H1 (cell line): ENCODE measurements at regions not wholly inside any gene's neighbourhood (a gene's known extent, or its start where the extent isn't known, plus 50 kb on each side); places are given as distances from the start of the nearest gene placed in this dataset.

ENCODE experiments used
- CTCF ChIA-PET: fragments of 300-600 bp; sonication (Branson Sonifier 250); formaldehyde crosslinking; loops from one replicate; lab custom pipeline; 2021; ENCODE audit not compliant: partially characterized antibody; lab: Charles Lee
- POLR2A ChIA-PET: fragments of 300-600 bp; sonication (Branson Sonifier 250); formaldehyde crosslinking; loops from one replicate; lab custom pipeline; 2021; ENCODE audit warnings: inconsistent platforms; ENCODE audit not compliant: partially characterized antibody; lab: Charles Lee
- DNase-seq, 2 experiments: peaks; one replicate each; pipeline versions ENCODE4 v3.0.0 to v3.0.0-alpha.2; 2010 to 2022; ENCODE audit warnings: low spot score in 2 of 2, low read depth in 1 of 2, mixed read lengths in 1 of 2
- FAIRE-seq: peaks from 2 replicates; lab custom pipeline; 2011; peaks lifted over from hg19 to GRCh38; lab: Jason Lieb, UNC
- H2AFZ ChIP-seq: 2 replicates; pipeline ENCODE4 v1.8.1; 2012; ENCODE audit warnings: low read length, inconsistent platforms
- H2AK5ac ChIP-seq: 2 replicates; pipeline ENCODE4 v1.6.1; 2013; ENCODE audit warnings: low read depth, low read length
- H2BK120ac ChIP-seq: replicated peaks from 2 replicates; pipeline ENCODE3; 2013; ENCODE audit warnings: low read depth, low read length, inconsistent platforms
- H2BK12ac ChIP-seq: 2 replicates; pipeline ENCODE4 v1.6.1; 2013; ENCODE audit warnings: low read depth, low read length
- H2BK15ac ChIP-seq: 2 replicates; pipeline ENCODE4 v1.6.1; 2013; ENCODE audit warnings: low read length
- H2BK20ac ChIP-seq: 2 replicates; pipeline ENCODE4 v1.6.1; 2013; ENCODE audit warnings: low read length
- H2BK5ac ChIP-seq: 2 replicates; pipeline ENCODE4 v1.6.1; 2013; ENCODE audit warnings: low read depth, low read length
- H3K14ac ChIP-seq: 2 replicates; pipeline ENCODE4 v1.6.1; 2013; ENCODE audit warnings: inconsistent platforms; ENCODE audit not compliant: insufficient read length
- H3K18ac ChIP-seq: 2 replicates; pipeline ENCODE4 v1.6.1; 2013; ENCODE audit warnings: low read length; ENCODE audit errors: extremely low read depth
- H3K23ac ChIP-seq: 2 replicates; pipeline ENCODE4 v1.6.1; 2013; ENCODE audit warnings: inconsistent platforms; ENCODE audit not compliant: insufficient read length
- H3K23me2 ChIP-seq: 2 replicates; pipeline ENCODE4 v1.6.1; 2013; ENCODE audit warnings: low read depth, low read length
- H3K27ac ChIP-seq: 2 replicates; pipeline ENCODE4 v1.6.1; 2011; ENCODE audit warnings: low read depth, low read length, inconsistent platforms
- H3K27me3 ChIP-seq, 4 experiments: replicated peaks in 1 of 4; 1 replicate in 1 of 4; 2 replicates in 3 of 4; pipeline versions ENCODE4 v1.6.1 to v1.8.1; 2011 to 2013; ENCODE audit warnings: low read length in 3 of 4, mild to moderate bottlenecking in 3 of 4, inconsistent platforms in 2 of 4, mixed read lengths in 2 of 4, moderate library complexity in 1 of 4; ENCODE audit not compliant: control insufficient read depth in 3 of 4, insufficient read depth in 3 of 4; ENCODE audit errors: extremely low read depth in 1 of 4
- H3K36me3 ChIP-seq, 4 experiments: 2 replicates each; pipeline versions ENCODE4 v1.6.1 to v1.8.1; 2011 to 2013; ENCODE audit warnings: mild to moderate bottlenecking in 4 of 4, low read length in 3 of 4, moderate library complexity in 2 of 4, control low read depth in 1 of 4, inconsistent platforms in 1 of 4; ENCODE audit not compliant: insufficient read depth in 4 of 4, control insufficient read depth in 2 of 4
- H3K4ac ChIP-seq: replicated peaks from 2 replicates; pipeline ENCODE3; 2013; ENCODE audit warnings: low read length, low read depth, mixed read lengths, inconsistent platforms; ENCODE audit not compliant: insufficient read length
- H3K4me1 ChIP-seq, 4 experiments: replicated peaks in 1 of 4; 1 replicate in 1 of 4; 2 replicates in 3 of 4; pipeline versions ENCODE4 v1.6.1 to v1.8.1; 2011 to 2013; ENCODE audit warnings: low read length in 3 of 4, inconsistent platforms in 2 of 4, mixed read lengths in 1 of 4; ENCODE audit not compliant: insufficient read depth in 4 of 4, control insufficient read depth in 3 of 4
- H3K4me2 ChIP-seq, 2 experiments: 2 replicates each; pipeline versions ENCODE4 v1.6.1 to v1.8.1; 2011 to 2013; ENCODE audit warnings: low read depth in 2 of 2, low read length in 2 of 2, control low read depth in 1 of 2, inconsistent platforms in 1 of 2, mild to moderate bottlenecking in 1 of 2; ENCODE audit not compliant: insufficient read depth in 1 of 2
- H3K4me3 ChIP-seq, 4 experiments: fragments of 200-600, 300-600 bp in 1 of 4; sonication (generic), shearing (Covaris generic), sonication (Bioruptor Twin) in 1 of 4; 2 replicates each; pipeline versions ENCODE4 v1.5.1 to v1.8.1; 2011 to 2016; ENCODE audit warnings: low read length in 4 of 4, low read depth in 3 of 4, control low read depth in 2 of 4, inconsistent platforms in 2 of 4, mild to moderate bottlenecking in 2 of 4, mixed read lengths in 1 of 4, moderate library complexity in 1 of 4; ENCODE audit not compliant: insufficient read depth in 2 of 4; ENCODE audit errors: extremely low read depth in 1 of 4
- H3K56ac ChIP-seq: replicated peaks from 2 replicates; pipeline ENCODE3; 2013; ENCODE audit warnings: low read depth, mild to moderate bottlenecking, mixed read lengths, low read length, inconsistent platforms; ENCODE audit not compliant: insufficient read length
- H3K79me1 ChIP-seq: 2 replicates; pipeline ENCODE4 v1.6.1; 2013; ENCODE audit warnings: low read depth, low read length, control low read depth
- H3K79me2 ChIP-seq, 2 experiments: 2 replicates each; pipeline versions ENCODE4 v1.6.1 to v1.8.1; 2012 to 2013; ENCODE audit warnings: low read length in 2 of 2, mild to moderate bottlenecking in 2 of 2, inconsistent platforms in 1 of 2; ENCODE audit not compliant: insufficient read depth in 2 of 2, control insufficient read depth in 1 of 2
- H3K9ac ChIP-seq, 4 experiments: replicated peaks in 1 of 4; 1 replicate in 1 of 4; 2 replicates in 3 of 4; pipeline versions ENCODE4 v1.6.1 to v1.8.1; 2011 to 2013; ENCODE audit warnings: low read depth in 3 of 4, low read length in 3 of 4, control low read depth in 2 of 4, mild to moderate bottlenecking in 2 of 4, moderate library complexity in 2 of 4, inconsistent platforms in 1 of 4; ENCODE audit errors: extremely low read depth in 1 of 4
- H3K9me3 ChIP-seq, 2 experiments: 2 replicates each; pipeline versions ENCODE4 v1.6.1 to v1.8.1; 2012 to 2013; ENCODE audit warnings: mild to moderate bottlenecking in 2 of 2, moderate library complexity in 2 of 2, control low read depth in 1 of 2, inconsistent platforms in 1 of 2, low read depth in 1 of 2, low read length in 1 of 2, mixed read lengths in 1 of 2; ENCODE audit not compliant: insufficient read depth in 2 of 2
- H4K20me1 ChIP-seq, 2 experiments: replicated peaks in 1 of 2; 2 replicates each; pipeline versions ENCODE3 to v1.8.1; 2011 to 2013; ENCODE audit warnings: inconsistent platforms in 2 of 2, low read length in 2 of 2, mild to moderate bottlenecking in 1 of 2; ENCODE audit not compliant: insufficient read depth in 2 of 2, control insufficient read depth in 1 of 2
- H4K5ac ChIP-seq: 2 replicates; pipeline ENCODE4 v1.6.1; 2013; ENCODE audit warnings: low read length, low read depth, mixed read lengths, inconsistent platforms; ENCODE audit not compliant: insufficient read length
- H4K8ac ChIP-seq: 2 replicates; pipeline ENCODE4 v1.8.0; 2013; ENCODE audit warnings: mild to moderate bottlenecking, moderate library complexity, low read length, inconsistent platforms; ENCODE audit not compliant: insufficient read depth; ENCODE audit errors: extremely low read depth
- H4K91ac ChIP-seq: replicated peaks from 2 replicates; pipeline ENCODE3; 2013; ENCODE audit warnings: low read length, mixed read lengths, inconsistent platforms; ENCODE audit not compliant: insufficient read length
- EGR1 ChIP-seq: IDR thresholded peaks from 2 replicates; pipeline ENCODE4 v1.6.1; 2011; ENCODE audit warnings: low read depth, low read length, borderline replicate concordance
- EZH2 ChIP-seq: fragments of 200-600 bp; sonication (generic); IDR thresholded peaks from 2 replicates; pipeline ENCODE4 v1.7.1; 2012; ENCODE audit warnings: low read depth, mild to moderate bottlenecking, moderate library complexity, low read length, inconsistent platforms; ENCODE audit not compliant: severe bottlenecking
- GABPA ChIP-seq: IDR thresholded peaks from 2 replicates; pipeline ENCODE4 v1.6.1; 2011; ENCODE audit warnings: mild to moderate bottlenecking, low read length, moderate library complexity, borderline replicate concordance; ENCODE audit not compliant: insufficient read depth
- KDM1A ChIP-seq: fragments of 200-600, 300-600 bp; sonication (generic); IDR thresholded peaks from 2 replicates; pipeline ENCODE4 v1.7.1; 2016; ENCODE audit warnings: mild to moderate bottlenecking, low read length, borderline replicate concordance
- MAFK ChIP-seq: IDR thresholded peaks from 2 replicates; pipeline ENCODE4 v1.6.1; 2012; ENCODE audit warnings: low read depth, mild to moderate bottlenecking, improper control_type of control experiment, low read length
- POU5F1 ChIP-seq: IDR thresholded peaks from 2 replicates; pipeline ENCODE4 v1.6.1; 2011; ENCODE audit warnings: low read depth, mild to moderate bottlenecking, low read length, moderate library complexity
- WGBS, 2 experiments: shearing (Covaris generic) in 1 of 2; methylation state at CpG; one replicate each; pipeline versions ENCODE4 v1.1.6 to v1.1.7; 2013 to 2015; ENCODE audit warnings: low lambda C conversion rate in 2 of 2, mixed read lengths in 2 of 2, inconsistent platforms in 1 of 2, low coverage in 1 of 2, missing lambda C conversion rate in 1 of 2; ENCODE audit not compliant: insufficient replicate concordance in 2 of 2, insufficient coverage in 1 of 2, insufficient read length in 1 of 2; ENCODE audit errors: extremely low coverage in 1 of 2, missing lambda C conversion rate in 1 of 2; 5-methylcytosine and 5-hydroxymethylcytosine counted together

GRCh38 chr12:70096759-70097410 is 146.3 kb upstream of the CNOT2 start:
- H3K23me2 ChIP-seq = no peaks in the 10 kb centered on the region
- H3K4ac ChIP-seq = no peak overlapping the region
- no peak for TF ChIP-seq GABPA
- no peak for TF ChIP-seq POU5F1
- no peak for TF ChIP-seq MAFK
- no peak for TF ChIP-seq EGR1
- TF ChIP-seq EZH2 = no peak
- TF ChIP-seq KDM1A = no peak
- H3K79me1 ChIP-seq = no peaks in the 10 kb centered on the region
- no peak overlapping the region for H3K4me3 ChIP-seq
- no peak overlapping the region for H3K14ac ChIP-seq
- no peak overlapping the region for H3K9ac ChIP-seq
- DNase-seq (no peak), FAIRE-seq (no peak)
- no peak overlapping the region for H3K18ac ChIP-seq
- H4K8ac ChIP-seq = no peak overlapping the region
- no peak overlapping the region for H3K23ac ChIP-seq
- no peak overlapping the region for H3K27ac ChIP-seq
- no peak overlapping the region for H2BK20ac ChIP-seq
- POLR2A ChIA-PET = no interaction called here
- no peaks in the 10 kb centered on the region for H3K27me3 ChIP-seq
- no peaks in the 10 kb centered on the region for H4K20me1 ChIP-seq
- CTCF ChIA-PET = no interaction called here
- H2BK5ac ChIP-seq = no peak overlapping the region
- no peak overlapping the region for H2AK5ac ChIP-seq
- no peaks in the 10 kb centered on the region for H3K9me3 ChIP-seq
- no peak overlapping the region for H2AFZ ChIP-seq
- H3K4me2 ChIP-seq = no peak overlapping the region
- no peak overlapping the region for H4K5ac ChIP-seq
- peaks cover 0 to 5% (median 0%) of the 10 kb centered on the region in 4 experiments; a peak in 1 of 7 replicates for H3K4me1 ChIP-seq
- H4K91ac ChIP-seq = no peak overlapping the region
- no peak overlapping the region for H2BK12ac ChIP-seq
- H2BK120ac ChIP-seq = no peak overlapping the region
- no peak overlapping the region for H2BK15ac ChIP-seq
- no peak overlapping the region for H3K56ac ChIP-seq
- no peaks in the 10 kb centered on the region for H3K36me3 ChIP-seq
- WGBS, 2 experiments = 87% methylated on average over 2 of the region's 2 CpGs; no CpG with 5 or more reads in 1 of the 2 experiments
- H3K79me2 ChIP-seq = no peaks in the 10 kb centered on the region
